ENCODE measurements at regions not wholly inside any gene's neighbourhood (a gene's known extent, or its start where the extent isn't known, plus 50 kb on each side); places are given as distances from the start of the nearest gene placed in this dataset.

DNA sequence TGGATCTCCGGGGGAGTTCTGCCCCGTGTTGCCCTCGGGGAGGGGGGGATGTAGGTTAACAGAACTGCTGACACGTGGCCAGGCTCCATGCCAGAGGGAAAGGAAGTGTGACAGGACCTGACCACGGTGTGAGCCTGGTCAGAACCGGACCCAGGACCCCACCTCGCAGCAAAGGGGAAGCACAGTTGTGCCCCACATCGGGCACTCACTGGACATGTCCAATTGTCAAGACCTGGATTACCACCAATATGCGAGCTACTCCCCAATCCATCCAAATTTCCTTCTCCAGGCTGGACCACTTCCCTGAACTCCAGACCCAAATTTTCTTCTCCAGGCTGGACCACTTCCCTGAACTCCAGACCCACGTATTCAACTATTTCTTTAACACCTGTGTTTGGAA lies 78.8 kb upstream of the PIWIL1 start:
- no peak for DNase-seq (ENCODE audit: low read depth in 2 of 2)

- DNase-seq (ENCODE audit: low read depth in 2 of 2) = no peak
Measured at GRCh38 chr12:130263025-130263424, 74.7 kb upstream of the PIWIL1 start.

DNA sequence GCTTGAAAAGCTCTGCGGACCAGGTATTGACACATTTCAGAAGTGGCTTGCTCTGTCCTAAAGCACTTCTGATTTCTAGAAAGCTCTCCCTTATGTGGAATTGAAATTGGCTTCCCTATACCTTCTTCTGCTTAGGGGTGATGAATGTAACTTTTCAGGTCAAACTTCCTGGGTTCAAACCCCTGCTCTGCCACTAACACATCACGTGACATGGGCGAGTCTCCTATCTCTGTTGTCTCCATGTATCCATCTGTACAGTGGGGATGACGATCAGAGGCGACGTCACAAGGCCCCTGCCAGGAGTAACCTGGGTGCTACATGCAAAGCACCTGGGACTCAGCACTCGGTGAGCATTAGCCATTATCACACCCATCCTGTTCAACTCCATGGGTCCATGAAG lies 73.7 kb upstream of the PIWIL1 start:
- DNase-seq (ENCODE audit: low read depth in 2 of 2) = no peak

DNA sequence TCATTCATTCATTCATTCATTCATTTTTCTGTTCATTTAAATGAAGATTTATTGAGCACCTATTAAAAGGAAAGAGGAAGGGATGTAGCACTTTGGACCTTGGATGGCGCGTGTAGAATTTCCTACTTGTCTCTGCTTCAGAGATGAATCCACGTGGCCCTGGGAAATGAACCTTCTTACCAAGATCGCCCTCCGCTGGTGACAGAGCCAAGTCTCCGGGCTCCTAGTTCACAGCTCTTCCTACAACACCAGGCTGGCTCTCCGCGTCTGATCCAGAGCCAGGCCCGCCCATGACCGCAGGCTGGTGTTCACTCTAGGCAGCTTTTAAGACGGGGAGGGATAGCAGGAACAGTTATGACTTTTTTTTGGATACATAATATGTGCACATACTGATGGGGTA lies 70.9 kb upstream of the PIWIL1 start:
- no peak for DNase-seq (ENCODE audit: low read depth in 2 of 2)

- DNase-seq (ENCODE audit: low read depth in 2 of 2) = no peak
Measured at GRCh38 chr12:130280231-130280630, 57.5 kb upstream of the PIWIL1 start.

GRCh38 chr12:130280742-130281141 lies 56.9 kb upstream of the PIWIL1 start:
- DNase-seq (ENCODE audit: low read depth in 2 of 2) = no peak

- peak; percentile 5 to 20 for DNase-seq (ENCODE audit: low read depth in 2 of 2)
Measured at GRCh38 chr12:130281153-130281799, 56.4 kb upstream of the PIWIL1 start.

- no peak for DNase-seq (ENCODE audit: low read depth in 2 of 2)
Measured at GRCh38 chr12:130286041-130286440, 51.6 kb upstream of the PIWIL1 start.

- no peak for DNase-seq (ENCODE audit: low read depth in 2 of 2)
Measured at GRCh38 chr12:130286741-130287440, 50.8 kb upstream of the PIWIL1 start.

All from stimulated activated CD4-positive, alpha-beta T cell treated with anti-CD3 and anti-CD28 coated beads, Interleukin-12 subunit alpha, Interleukin-12 subunit beta, amount 100 ng/mL, for 24 hours (primary cell).